GM06990 (cell line): ENCODE measurements at regions not wholly inside any gene's neighbourhood (a gene's known extent, or its start where the extent isn't known, plus 50 kb on each side); places are given as distances from the start of the nearest gene placed in this dataset.

ENCODE experiments used
- DNase-seq: peaks from one replicate; pipeline ENCODE4 v3.0.0-alpha.2; 2011; ENCODE audit not compliant: insufficient read length; ENCODE audit errors: extremely low read depth
- H3K27me3 ChIP-seq: replicated peaks from 2 replicates; pipeline ENCODE4 v1.6.0; 2011; ENCODE audit warnings: low read length; ENCODE audit not compliant: control insufficient read depth, insufficient read depth
- H3K36me3 ChIP-seq: 2 replicates; pipeline ENCODE4 v1.5.1; 2011; ENCODE audit warnings: low read length; ENCODE audit not compliant: control insufficient read depth, insufficient read depth
- H3K4me3 ChIP-seq: replicated peaks from 2 replicates; pipeline ENCODE4 v1.5.1; 2011; ENCODE audit warnings: low read depth, mild to moderate bottlenecking, control low read depth, low read length
- CTCF ChIP-seq: IDR thresholded peaks from 2 replicates; pipeline ENCODE4 v1.5.1; 2011; ENCODE audit warnings: low read length, control low read depth, mild to moderate bottlenecking, inconsistent platforms; ENCODE audit not compliant: insufficient read depth, poor library complexity, severe bottlenecking

- no peak for DNase-seq
- H3K27me3 ChIP-seq = no peaks in the 10 kb centered on the region
- TF ChIP-seq CTCF = no peak
- no peaks in the 10 kb centered on the region for H3K36me3 ChIP-seq
- H3K4me3 ChIP-seq = no peak overlapping the region
These were observed 64.3 kb upstream of the VANGL1 start for GRCh38 chr1:115577513-115577912.

GRCh38 chr1:115575661-115576060 is 66.1 kb upstream of the VANGL1 start:
- Histone ChIP-seq H3K4me3 (no peak overlapping the region), H3K27me3 (no peaks in the 10 kb centered on the region), H3K36me3 (no peaks in the 10 kb centered on the region)
- no peak for DNase-seq
- TF ChIP-seq CTCF = no peak

GRCh38 chr1:115572710-115573109 is 69.1 kb upstream of the VANGL1 start:
- TF ChIP-seq CTCF = no peak
- no peak for DNase-seq

GRCh38 chr1:115567431-115567830 is 74.3 kb upstream of the VANGL1 start:
- no peaks in the 10 kb centered on the region for H3K36me3 ChIP-seq
- H3K4me3 ChIP-seq = no peak overlapping the region
- no peaks in the 10 kb centered on the region for H3K27me3 ChIP-seq
- DNase-seq = no peak
- no peak for TF ChIP-seq CTCF

More at GRCh38 chr1:115572710-115573109, 69.1 kb upstream of the VANGL1 start:
- H3K27me3 ChIP-seq = no peaks in the 10 kb centered on the region
- H3K36me3 ChIP-seq = no peaks in the 10 kb centered on the region
- no peak overlapping the region for H3K4me3 ChIP-seq

GRCh38 chr1:115565791-115566190 is 76.0 kb upstream of the VANGL1 start:
- no peak for TF ChIP-seq CTCF

GRCh38 chr1:115565353-115565752 is 76.4 kb upstream of the VANGL1 start:
- Histone ChIP-seq H3K4me3 (no peak overlapping the region), H3K27me3 (no peaks in the 10 kb centered on the region), H3K36me3 (no peaks in the 10 kb centered on the region)
- no peak for DNase-seq
- no peak for TF ChIP-seq CTCF

More at GRCh38 chr1:115565791-115566190, 76.0 kb upstream of the VANGL1 start:
- Histone ChIP-seq H3K36me3 (no peaks in the 10 kb centered on the region), H3K4me3 (no peak overlapping the region), H3K27me3 (no peaks in the 10 kb centered on the region)
- DNase-seq = no peak
